Kidney glomerular epithelial cell (primary cell): ENCODE measurements at regions not wholly inside any gene's neighbourhood (a gene's known extent, or its start where the extent isn't known, plus 50 kb on each side); places are given as distances from the start of the nearest gene placed in this dataset.

ENCODE experiments used
- DNase-seq: peaks from one replicate; lab custom pipeline; 2025; lab: John Stamatoyannopoulos, UW

- DNase-seq = no peak
Measured at GRCh38 chr11:45347348-45348082, 61.4 kb upstream of the SYT13 start.

- no peak for DNase-seq
Measured at GRCh38 chr11:45345491-45345890, 59.4 kb upstream of the SYT13 start.

- no peak for DNase-seq
Measured at GRCh38 chr11:45344028-45344427, 57.9 kb upstream of the SYT13 start.

- DNase-seq = no peak
Measured at GRCh38 chr11:45343444-45343843, 57.3 kb upstream of the SYT13 start.

- DNase-seq = no peak
Measured at GRCh38 chr11:45341372-45341771, 55.2 kb upstream of the SYT13 start.

GRCh38 chr11:45339729-45340519 is 53.8 kb upstream of the SYT13 start:
- peak; percentile 82 for DNase-seq

GRCh38 chr11:45337583-45338360 is 51.6 kb upstream of the SYT13 start:
- DNase-seq = no peak

- no peak for DNase-seq
Measured at GRCh38 chr11:45336136-45336535, 50.0 kb upstream of the SYT13 start.
